GM18951 (cell line): ENCODE measurements at regions not wholly inside any gene's neighbourhood (a gene's known extent, or its start where the extent isn't known, plus 50 kb on each side); places are given as distances from the start of the nearest gene placed in this dataset.
"Not testable (repeated sequence)": the region's sequence is repeated elsewhere in the genome, so short reads cannot be mapped to it uniquely, and the experiment has no call there.

Experiments
- POLR2A ChIP-seq: IDR thresholded peaks from 4 replicates; pipeline ENCODE4 v1.6.1; 2011; ENCODE audit warnings: mild to moderate bottlenecking; ENCODE audit not compliant: insufficient read length, insufficient read depth; ENCODE audit errors: extremely low read depth
- in situ Hi-C: fragments of 300-500 bp; cut with MboI; formaldehyde crosslinking; loops from one replicate; pipeline ENCODE4 v1.12.0; 2022; ENCODE audit warnings: low sequenced_read_pairs, mixed read lengths, inconsistent platforms; ENCODE audit not compliant: unreplicated experiment

DNA sequence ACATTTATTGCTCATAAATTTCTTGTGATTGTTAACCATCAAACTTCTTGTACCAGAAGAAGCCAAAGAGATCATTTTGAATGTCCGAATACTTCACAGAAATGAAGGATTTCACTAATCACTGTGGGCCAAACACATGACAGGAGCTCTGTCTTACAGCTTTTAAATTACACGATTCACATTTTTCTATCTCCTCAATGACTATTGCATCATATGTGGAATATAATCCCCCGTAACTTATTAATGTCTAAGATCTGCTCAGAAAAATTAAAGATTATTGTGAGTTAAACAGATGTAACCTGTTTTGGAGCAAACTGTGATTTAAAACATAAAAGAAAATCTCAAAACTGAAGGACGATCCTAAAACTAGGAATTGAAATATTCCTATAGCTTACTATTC, 645.2 kb upstream of the COX7C start:
- in situ Hi-C loops = no loop called here
- TF ChIP-seq POLR2A = no peak

DNA sequence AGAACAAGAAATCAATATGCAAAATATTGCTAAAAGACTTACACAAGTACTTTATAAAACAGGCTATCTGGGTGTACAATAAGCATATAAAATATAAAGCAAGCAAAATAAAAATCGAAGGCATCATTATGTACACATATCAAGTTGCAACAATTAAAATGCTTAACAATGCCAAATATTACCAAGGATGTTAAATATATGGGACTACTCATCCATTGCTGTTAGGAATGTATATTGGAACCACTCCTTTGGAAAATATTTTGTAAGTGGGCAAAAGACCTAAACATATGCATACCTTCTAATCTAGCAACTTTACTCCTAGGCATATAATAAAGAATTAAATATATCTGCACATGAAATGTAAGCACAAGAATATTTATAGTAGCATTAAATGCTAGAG, 632.6 kb upstream of the COX7C start:
- TF ChIP-seq POLR2A = no peak
- in situ Hi-C loops = no loop called here

DNA sequence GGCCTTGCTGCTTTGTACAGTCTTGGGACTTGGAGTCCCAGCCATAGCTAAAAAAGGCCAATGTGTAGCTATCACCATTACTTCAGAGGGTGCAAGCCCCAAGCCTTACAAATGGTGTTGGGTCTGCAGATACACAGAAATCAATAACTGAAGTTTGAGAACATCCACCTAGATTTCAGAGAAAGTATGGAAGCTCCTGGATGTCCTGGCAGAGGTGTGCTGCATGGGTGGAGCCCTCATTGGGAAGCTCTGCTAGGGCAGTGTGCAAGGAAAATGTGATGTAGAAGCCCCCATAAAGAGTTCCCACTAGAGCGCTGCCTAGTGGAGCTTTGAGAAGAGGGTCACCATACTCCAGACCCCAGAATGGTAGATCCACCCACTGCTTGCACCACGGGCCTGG, 626.7 kb upstream of the COX7C start:
- TF ChIP-seq POLR2A = no peak
- in situ Hi-C loops = no loop called here

DNA sequence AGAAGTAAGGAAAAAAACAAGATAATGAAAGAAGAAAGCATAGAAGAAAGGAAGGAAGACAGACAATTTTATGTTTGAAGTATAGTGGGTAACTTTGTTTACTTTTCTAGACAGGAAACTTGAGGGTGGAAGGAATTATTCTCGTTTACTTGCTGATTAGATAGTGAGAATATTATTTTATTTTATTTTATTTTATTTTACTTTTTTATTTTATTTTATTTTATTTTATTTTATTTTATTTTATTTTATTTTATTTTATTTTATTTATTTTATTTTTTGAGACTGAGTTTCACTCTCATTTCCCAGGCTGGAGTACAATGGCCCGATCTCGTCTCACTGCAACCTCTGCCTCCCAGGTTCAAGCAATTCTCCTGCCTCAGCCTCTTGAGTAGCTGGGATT, 623.1 kb upstream of the COX7C start:
- in situ Hi-C loops = not testable (repeated sequence)

DNA sequence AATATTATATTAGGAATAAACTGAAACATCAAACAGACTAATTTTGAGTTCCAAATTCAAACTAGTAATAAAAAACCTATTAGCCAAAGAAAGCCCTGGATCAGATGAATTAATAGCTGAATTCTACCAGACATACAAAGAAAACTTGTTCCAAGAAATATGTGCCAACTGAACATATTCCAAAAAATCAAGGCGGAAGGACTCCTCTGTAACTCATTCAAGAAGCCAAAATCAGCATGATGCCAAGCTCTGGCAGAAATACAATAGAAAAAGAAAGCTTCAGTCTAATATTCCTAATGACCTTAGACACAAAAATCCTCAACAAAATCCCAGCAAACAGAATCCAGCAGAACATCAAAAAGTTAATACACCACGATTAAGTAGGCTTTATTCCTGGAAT, 619.1 kb upstream of the COX7C start:
- no peak for TF ChIP-seq POLR2A
- in situ Hi-C loops = no loop called here

DNA sequence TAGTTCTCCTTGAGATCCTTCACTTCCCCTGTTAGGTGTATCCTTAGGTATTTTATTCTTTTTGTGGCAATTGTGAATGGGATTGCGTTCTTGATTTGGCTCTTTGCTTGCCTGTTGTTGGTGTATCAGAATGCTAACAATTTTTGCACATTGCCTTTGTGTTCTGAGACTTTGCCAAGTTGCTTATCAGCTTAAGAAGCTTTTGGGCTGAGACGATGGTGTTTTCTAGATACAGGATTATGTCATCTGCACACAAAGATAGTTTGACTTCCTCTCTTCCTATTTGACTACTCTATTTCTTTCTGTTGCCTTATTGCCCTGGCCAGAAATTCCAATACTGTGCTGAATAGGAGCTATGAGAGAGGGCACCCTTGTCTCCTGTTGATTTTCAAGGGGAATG, 609.4 kb upstream of the COX7C start:
- TF ChIP-seq POLR2A = no peak

DNA sequence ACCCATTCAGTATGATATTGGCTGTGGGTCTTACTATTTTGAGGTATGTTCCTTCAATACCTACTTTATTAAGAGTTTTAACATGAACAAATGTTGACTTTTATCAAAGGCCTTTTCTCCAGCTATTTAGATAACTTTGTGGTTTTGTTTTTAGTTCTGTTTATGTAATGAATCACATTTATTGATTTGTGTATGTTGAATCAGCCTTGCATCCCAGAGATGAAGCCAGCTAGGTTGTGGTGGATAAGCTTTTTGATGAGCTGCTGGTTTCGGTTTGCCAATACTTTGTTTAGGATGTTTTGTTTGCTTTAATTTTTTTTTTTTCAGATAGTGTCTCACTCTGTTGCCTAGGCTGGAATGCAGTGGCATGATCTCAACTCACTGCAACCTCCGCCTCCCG, 609.0 kb upstream of the COX7C start:
- in situ Hi-C loops = no loop called here
- no peak for TF ChIP-seq POLR2A

More for the DNA sequence above, 609.4 kb upstream of the COX7C start:
- in situ Hi-C loops = no loop called here

DNA sequence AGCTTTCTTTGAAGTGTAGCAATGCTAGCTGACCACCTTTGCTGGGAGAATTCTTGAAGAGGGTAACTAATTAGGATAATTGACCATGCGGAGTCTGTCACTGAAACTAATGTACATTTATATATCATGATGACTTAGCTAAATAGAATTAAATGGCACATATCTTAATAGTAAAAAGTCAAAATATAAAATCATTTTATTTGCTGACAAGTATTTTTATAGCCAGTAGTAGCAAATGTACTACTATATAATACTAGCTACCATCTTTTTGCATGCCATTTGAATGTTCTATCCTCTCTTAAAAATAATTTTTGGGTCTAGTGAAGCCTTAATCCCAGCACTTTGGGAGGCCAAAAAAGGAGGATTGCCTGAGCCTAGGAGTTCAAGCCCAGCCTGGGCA, 605.8 kb upstream of the COX7C start:
- in situ Hi-C loops = no loop called here
- TF ChIP-seq POLR2A = no peak

DNA sequence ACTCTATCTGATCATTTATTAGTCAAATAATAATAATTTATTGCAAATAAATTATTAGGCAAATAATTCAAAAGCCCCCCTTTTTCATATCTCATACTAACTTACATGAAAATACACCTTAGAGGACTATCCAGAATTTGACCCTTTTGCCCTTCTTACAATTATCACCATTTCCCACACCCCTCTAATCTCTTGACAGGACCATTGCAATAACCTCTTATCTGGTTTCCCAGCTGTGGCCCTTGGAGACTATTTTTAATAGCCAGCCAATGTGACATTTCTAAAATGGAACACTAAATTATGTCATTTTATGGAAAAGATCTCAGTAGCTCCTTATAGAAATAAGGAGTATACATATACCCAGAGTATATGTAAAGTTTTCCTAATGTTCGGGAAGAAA, 588.4 kb upstream of the COX7C start:
- in situ Hi-C loops = no loop called here

DNA sequence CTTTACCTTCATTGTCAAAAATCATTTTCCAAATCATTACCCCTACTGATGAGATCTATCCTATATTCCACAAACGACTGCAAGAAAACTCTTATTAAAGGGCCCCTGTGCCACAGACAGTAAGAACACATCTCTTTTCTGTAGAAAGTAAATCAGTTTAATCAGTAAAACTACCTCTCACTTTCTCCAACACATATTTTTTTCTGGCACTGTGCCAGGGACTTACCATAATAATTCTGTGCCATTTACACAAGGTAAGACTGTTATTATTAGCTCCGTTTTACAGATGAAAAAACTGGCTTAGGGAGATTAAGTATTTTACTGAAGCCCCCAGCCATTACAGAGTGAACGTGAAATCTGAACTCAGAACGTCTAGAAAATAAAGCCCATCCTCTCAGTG, 587.0 kb upstream of the COX7C start:
- no peak for TF ChIP-seq POLR2A
- in situ Hi-C loops = no loop called here

More for the DNA sequence above, 588.4 kb upstream of the COX7C start:
- TF ChIP-seq POLR2A = no peak

DNA sequence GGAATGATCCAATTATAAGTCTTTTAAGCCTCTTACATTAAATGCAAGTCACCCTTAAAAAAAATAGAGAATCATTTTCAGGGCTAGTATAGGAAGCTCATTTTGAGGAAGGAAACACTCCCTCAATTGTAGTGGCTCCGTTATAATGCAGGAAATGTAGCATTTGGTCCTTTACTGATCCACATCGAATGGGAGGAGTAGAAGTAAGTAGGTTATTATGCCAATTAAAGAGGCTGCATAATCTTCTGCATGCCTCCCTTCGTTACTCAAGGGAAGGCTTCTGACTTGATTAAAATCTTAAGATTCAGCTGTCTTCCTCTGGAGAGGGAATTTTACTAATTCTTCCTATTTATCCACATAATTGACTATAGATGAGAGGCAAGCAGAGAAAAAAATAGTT, 579.2 kb upstream of the COX7C start:
- no peak for TF ChIP-seq POLR2A
- in situ Hi-C loops = no loop called here

DNA sequence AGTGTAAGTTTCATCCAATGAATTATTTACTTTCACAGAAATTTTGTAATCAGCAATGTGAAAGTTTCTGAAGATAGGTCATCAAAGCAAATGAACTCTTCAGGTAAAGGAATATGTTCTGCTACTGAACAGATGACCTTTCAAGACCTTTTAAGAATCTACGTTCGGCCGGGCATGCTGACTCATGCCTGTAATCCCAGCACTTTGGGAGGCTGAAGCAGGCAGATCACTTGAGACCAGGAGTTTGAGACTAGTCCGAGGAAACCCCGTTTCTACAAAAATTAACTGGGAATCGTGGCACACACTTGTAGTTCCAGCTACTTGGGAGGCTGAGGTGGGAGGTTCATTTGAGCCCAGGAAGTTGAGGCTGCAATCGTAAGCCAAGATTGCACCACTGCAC, 578.4 kb upstream of the COX7C start:
- TF ChIP-seq POLR2A = no peak
- in situ Hi-C loops = no loop called here

DNA sequence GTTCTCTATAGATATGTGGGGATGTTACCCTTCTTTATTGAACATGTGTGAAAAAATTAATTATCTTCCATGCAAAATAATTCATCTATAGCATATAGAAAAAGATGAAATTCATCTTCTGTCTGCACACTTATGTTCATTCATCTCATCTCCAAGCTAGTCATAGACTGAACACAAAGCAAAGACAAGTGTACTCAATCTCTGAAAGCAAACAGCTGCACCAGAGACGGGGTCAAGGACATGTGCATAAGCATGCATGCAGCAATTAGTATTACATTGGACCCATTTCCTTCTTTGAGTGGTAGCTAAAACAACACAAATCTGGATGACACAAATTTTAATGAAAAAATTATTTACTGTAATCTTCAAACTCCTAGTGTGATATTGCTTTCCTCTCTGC, 547.0 kb upstream of the COX7C start:
- in situ Hi-C loops = no loop called here
- no peak for TF ChIP-seq POLR2A

DNA sequence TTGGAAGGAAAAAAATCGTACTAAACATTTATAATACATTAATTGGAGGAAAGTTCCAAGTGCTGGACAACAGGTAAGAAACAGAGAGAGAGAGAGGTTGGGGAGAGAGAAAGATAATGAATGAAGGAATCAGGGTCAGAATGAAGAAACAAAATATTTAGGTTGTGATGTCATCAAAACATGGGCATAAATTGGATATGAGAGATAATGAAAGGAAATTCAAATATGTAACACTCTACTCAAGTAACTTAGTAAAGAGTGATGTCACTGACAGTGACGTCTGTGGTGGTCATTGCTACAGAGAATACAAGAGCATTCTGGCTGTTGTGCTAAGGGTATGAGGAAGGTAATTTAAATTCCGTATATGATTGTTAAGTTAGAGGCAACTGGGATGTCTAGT, 543.4 kb upstream of the COX7C start:
- in situ Hi-C loops = no loop called here
- TF ChIP-seq POLR2A = no peak

DNA sequence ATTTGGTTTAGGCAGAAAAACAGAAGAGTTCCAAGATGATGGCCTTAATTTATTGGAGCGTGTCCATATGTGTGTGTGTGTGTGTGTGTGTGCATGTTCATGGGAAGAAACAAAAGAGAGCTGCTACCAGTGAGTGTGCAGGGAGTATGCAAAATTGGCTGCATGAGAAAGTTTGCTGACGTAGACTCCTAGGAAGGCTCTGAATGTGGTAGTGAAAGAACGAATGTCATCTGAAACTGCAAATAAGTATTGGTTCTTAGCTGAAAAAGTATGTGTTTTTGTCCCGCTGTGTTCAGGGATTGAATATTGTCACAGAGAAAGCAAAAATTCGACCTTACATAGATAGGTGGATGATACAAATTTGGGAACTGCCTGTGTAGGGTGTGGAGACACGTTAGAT, 542.6 kb upstream of the COX7C start:
- no peak for TF ChIP-seq POLR2A
- in situ Hi-C loops = no loop called here
